HG03565 (cell line): ENCODE measurements at regions not wholly inside any gene's neighbourhood (a gene's known extent, or its start where the extent isn't known, plus 50 kb on each side); places are given as distances from the start of the nearest gene placed in this dataset.

ENCODE experiments used
- ATAC-seq: cut with Tn5 transposase; IDR thresholded peaks from one replicate; pipeline ENCODE4 v1.9.1; 2021; ENCODE audit warnings: mild to moderate bottlenecking, moderate library complexity; ENCODE audit not compliant: unreplicated experiment

- no peak for ATAC-seq
Observed at GRCh38 chr4:45368832-45369231, 642.5 kb upstream of the GNPDA2 start.

- ATAC-seq: no peak
Observed at GRCh38 chr4:45363931-45364330, 637.6 kb upstream of the GNPDA2 start.

GRCh38 chr4:45358573-45359506 is 632.5 kb upstream of the GNPDA2 start:
- no peak for ATAC-seq

- ATAC-seq: no peak
Observed at GRCh38 chr4:45353161-45353560, 626.8 kb upstream of the GNPDA2 start.

- peak; percentile 88 for ATAC-seq
Observed at GRCh38 chr4:45350438-45350837, 624.1 kb upstream of the GNPDA2 start.

GRCh38 chr4:45349859-45350258 is 623.5 kb upstream of the GNPDA2 start:
- no peak for ATAC-seq

- ATAC-seq: no peak
Observed at GRCh38 chr4:45346816-45347435, 620.6 kb upstream of the GNPDA2 start.

- no peak for ATAC-seq
Observed at GRCh38 chr4:45345558-45345957, 619.2 kb upstream of the GNPDA2 start.

GRCh38 chr4:45331802-45332201 is 605.4 kb upstream of the GNPDA2 start:
- ATAC-seq: no peak

- ATAC-seq: no peak
Observed at GRCh38 chr4:45327544-45327943, 601.2 kb upstream of the GNPDA2 start.

GRCh38 chr4:45324455-45325417 is 598.4 kb upstream of the GNPDA2 start:
- ATAC-seq: no peak

GRCh38 chr4:45323453-45324058 is 597.2 kb upstream of the GNPDA2 start:
- ATAC-seq: no peak

GRCh38 chr4:45317739-45318138 is 591.4 kb upstream of the GNPDA2 start:
- no peak for ATAC-seq

GRCh38 chr4:45317276-45317675 is 590.9 kb upstream of the GNPDA2 start:
- no peak for ATAC-seq

GRCh38 chr4:45316257-45316656 is 589.9 kb upstream of the GNPDA2 start:
- ATAC-seq: no peak

- ATAC-seq: no peak
Observed at GRCh38 chr4:45302828-45303227, 576.5 kb upstream of the GNPDA2 start.

GRCh38 chr4:45294464-45294863 is 568.1 kb upstream of the GNPDA2 start:
- no peak for ATAC-seq

GRCh38 chr4:45293335-45293734 is 567.0 kb upstream of the GNPDA2 start:
- ATAC-seq: no peak

GRCh38 chr4:45292844-45293243 is 566.5 kb upstream of the GNPDA2 start:
- ATAC-seq: no peak

GRCh38 chr4:45284400-45285085 is 558.2 kb upstream of the GNPDA2 start:
- no peak for ATAC-seq
